LNCaP clone FGC (cell line): ENCODE measurements at regions not wholly inside any gene's neighbourhood (a gene's known extent, or its start where the extent isn't known, plus 50 kb on each side); places are given as distances from the start of the nearest gene placed in this dataset.

Source experiments
- DNase-seq: peaks from one replicate; pipeline ENCODE4 v3.0.0-alpha.2; 2011; ENCODE audit warnings: low read depth
- H3K4me3 ChIP-seq: 2 replicates; pipeline ENCODE4 v1.5.1; 2011; ENCODE audit warnings: mild to moderate bottlenecking, low read depth, low read length, control low read depth
- TF ChIP-seq, protein P1 (sequence below): IDR thresholded peaks from 2 replicates; pipeline ENCODE4 v1.5.1; 2012; ENCODE audit warnings: mild to moderate bottlenecking; ENCODE audit not compliant: control insufficient read depth, insufficient read depth; ENCODE audit errors: extremely low read depth

DNA sequence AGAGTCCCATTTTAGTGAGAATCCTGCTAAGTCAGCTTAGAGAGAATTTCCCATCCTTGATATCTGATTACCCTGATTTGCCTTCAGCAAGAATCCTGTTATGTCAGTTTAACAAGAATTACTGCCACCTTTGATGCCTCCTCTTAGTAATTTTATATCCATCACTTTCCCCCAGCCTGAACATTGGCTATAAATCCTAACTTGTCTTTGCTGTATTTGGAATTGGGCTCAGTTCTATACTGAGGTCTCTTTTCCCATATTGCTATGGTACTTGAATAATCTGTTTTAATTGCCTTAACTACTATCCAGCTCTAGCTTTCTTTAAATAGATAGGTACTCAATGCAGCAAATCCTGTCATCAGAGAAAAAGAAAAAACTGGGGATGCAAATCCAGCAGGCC lies 842.0 kb upstream of the ADAMTS5 start:
- no peak for DNase-seq
- TF ChIP-seq, protein P1, sequence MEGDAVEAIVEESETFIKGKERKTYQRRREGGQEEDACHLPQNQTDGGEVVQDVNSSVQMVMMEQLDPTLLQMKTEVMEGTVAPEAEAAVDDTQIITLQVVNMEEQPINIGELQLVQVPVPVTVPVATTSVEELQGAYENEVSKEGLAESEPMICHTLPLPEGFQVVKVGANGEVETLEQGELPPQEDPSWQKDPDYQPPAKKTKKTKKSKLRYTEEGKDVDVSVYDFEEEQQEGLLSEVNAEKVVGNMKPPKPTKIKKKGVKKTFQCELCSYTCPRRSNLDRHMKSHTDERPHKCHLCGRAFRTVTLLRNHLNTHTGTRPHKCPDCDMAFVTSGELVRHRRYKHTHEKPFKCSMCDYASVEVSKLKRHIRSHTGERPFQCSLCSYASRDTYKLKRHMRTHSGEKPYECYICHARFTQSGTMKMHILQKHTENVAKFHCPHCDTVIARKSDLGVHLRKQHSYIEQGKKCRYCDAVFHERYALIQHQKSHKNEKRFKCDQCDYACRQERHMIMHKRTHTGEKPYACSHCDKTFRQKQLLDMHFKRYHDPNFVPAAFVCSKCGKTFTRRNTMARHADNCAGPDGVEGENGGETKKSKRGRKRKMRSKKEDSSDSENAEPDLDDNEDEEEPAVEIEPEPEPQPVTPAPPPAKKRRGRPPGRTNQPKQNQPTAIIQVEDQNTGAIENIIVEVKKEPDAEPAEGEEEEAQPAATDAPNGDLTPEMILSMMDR: no peak
- H3K4me3 ChIP-seq: no peak overlapping the region

DNA sequence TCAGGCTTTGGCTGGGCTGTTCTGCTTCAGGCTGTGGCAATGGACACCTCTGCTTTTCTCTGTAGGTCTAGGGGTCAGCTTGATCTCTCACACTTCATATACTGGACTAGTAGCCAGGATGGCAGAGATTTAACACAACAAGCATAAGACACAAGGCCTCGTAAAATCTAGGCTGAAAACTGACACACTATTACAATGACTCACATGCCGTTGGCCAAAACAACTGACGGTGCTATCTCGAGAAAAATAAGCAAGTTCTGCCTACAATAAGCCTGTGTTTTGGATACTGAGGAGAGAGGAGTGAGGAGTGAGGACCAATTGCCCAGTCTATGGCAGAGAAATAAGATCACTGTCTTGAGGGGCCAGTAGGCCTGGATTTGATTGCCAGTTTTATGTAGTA lies 840.7 kb upstream of the ADAMTS5 start:
- TF ChIP-seq, protein P1: no peak
- no peak for DNase-seq
- no peak overlapping the region for H3K4me3 ChIP-seq

DNA sequence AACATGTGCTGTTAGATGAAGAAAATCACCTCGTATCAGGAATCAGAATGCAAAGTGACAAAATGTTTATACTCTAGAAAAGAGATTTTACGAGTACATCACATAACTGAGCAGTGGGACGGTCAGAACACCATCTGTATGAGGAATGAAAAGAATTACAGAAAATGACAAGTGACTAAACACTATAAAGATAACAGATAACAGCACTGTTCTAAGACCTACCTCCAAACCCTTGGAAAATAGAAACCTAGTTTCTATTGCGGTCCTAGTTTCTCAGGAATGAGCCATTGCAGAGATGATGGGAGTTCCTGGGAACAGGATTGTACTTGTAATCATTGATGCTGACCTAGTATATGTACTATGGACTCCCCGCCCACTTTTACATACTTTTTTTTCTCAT lies 839.4 kb upstream of the ADAMTS5 start:
- DNase-seq: no peak
- H3K4me3 ChIP-seq: no peak overlapping the region
- TF ChIP-seq, protein P1: no peak

DNA sequence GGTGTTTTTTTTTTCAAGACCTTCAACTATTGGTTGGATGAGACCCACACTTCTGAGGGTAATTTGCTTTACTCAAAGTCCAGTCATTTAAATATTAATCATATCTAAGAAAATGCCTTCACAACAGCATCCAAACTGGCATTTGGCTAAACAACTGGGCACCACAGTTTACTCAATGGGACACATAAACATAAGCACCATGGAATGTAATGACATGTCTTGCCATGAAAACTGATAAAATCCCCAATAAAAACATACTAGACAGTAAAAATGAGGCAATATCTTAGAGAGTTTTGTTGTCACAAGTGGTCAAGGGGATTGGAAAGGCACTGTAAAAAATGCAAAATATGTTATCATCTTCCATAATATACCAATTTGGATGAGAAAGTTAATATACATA lies 838.8 kb upstream of the ADAMTS5 start:
- DNase-seq: peak; percentile 41
- no peak overlapping the region for H3K4me3 ChIP-seq
- TF ChIP-seq, protein P1: no peak

DNA sequence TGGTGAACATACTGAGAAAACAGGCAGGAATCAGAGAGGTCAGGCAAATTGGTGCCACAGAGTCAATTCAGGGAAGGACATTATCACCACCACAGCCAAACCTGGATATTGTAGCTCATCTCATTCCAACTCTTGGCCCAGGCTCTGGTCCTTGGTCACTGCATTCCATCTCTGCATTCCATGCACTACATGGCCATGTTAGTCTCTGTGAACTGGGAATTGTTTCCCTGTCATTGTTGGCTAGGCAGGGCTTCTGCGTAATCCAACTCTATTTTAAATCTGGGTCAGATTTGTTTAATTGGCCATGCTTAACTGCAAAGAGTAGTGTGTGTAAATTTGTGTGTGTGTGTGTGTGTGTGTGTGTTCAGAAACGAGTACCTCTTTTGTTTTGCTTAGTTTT lies 837.6 kb upstream of the ADAMTS5 start:
- DNase-seq: no peak
- H3K4me3 ChIP-seq: no peak overlapping the region
- TF ChIP-seq, protein P1: no peak

DNA sequence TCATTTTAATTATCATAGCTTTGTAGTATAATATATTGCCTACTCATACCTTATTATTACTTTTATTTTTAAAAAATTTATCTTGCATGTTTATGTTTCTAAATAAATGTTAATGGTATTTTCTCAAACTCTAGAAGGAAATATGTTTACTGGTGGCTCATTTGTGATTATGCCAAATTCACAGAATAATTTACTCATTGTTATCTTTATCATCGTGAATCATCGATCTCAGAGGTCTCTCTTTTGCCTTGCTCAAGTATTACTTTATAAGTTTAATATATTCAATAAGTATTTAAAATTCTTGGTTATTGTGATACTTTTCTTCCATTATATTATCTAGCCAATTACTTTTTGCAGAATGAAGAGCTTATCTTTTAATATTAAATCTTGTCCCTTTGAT lies 836.7 kb upstream of the ADAMTS5 start:
- DNase-seq: no peak
- TF ChIP-seq, protein P1: no peak

DNA sequence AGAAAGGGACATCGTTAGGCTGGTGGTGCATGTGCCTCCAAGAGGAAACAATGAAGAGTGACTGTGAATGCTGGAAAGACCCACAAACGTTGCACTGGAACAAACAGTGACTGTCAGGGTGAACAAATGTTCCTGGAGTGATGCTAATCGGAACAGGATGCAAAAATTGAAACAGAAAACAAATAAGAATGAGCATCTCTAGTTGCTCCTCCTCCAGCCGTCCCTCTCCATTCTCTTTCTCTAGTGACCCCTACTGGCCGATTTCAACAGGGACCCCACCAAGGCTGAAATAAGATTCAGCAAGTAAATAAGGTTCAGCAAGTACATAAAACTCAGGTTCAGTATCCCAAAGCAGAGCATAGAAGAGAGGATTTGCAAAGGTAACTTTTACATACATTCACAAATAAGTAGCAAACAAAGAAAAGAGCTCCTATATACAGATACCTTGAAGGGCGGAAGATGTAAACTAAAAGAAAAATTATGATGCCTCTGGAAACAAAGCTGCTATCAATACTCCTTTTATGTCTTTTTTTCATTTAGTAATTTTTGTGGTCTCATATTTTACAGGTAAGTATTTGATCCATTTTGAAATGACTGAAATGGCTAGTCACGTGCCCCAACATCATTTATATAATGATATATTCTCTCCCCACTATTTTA lies 836.1 kb upstream of the ADAMTS5 start:
- DNase-seq: peak; percentile 21
- H3K4me3 ChIP-seq: no peak overlapping the region
- TF ChIP-seq, protein P1: peak; percentile 66

More for the DNA sequence above, 836.7 kb upstream of the ADAMTS5 start:
- H3K4me3 ChIP-seq: no peak overlapping the region
